ENCODE measurements at regions not wholly inside any gene's neighbourhood (a gene's known extent, or its start where the extent isn't known, plus 50 kb on each side); places are given as distances from the start of the nearest gene placed in this dataset.

DNA sequence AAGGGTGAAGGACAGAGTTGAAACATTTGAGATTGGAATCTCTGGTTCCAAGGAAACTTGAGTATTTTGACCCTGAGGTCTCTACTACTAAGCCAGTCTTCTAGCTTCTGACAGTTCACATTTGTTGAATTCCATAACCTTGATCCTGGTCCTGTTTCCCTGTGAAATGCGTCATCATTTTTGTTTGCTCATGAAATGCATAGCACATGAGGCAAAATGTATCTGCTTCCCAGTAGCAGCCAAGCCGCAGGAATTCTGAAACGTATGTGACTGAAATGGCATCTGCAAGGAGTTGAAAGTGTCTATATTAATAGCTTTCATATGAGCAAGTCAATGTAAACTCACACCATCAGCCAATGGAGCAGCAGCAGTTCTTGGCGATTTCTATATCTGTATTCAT is 307.9 kb downstream of the CSNK1G3 start:
- intact Hi-C loops (cut with DNase I; ENCODE audit: low total_unique reads) = no loop called here
- no peak overlapping the region for H3K27ac ChIP-seq
- H3K4me1 ChIP-seq = no peaks in the 10 kb centered on the region
- H3K36me3 ChIP-seq = no peaks in the 10 kb centered on the region
- no peaks in the 10 kb centered on the region for H3K27me3 ChIP-seq
- no peak overlapping the region for H3K4me3 ChIP-seq
- TF ChIP-seq POLR2A (IDR thresholded peaks at IDR 0.05) = no peak
- TF ChIP-seq, protein P1, sequence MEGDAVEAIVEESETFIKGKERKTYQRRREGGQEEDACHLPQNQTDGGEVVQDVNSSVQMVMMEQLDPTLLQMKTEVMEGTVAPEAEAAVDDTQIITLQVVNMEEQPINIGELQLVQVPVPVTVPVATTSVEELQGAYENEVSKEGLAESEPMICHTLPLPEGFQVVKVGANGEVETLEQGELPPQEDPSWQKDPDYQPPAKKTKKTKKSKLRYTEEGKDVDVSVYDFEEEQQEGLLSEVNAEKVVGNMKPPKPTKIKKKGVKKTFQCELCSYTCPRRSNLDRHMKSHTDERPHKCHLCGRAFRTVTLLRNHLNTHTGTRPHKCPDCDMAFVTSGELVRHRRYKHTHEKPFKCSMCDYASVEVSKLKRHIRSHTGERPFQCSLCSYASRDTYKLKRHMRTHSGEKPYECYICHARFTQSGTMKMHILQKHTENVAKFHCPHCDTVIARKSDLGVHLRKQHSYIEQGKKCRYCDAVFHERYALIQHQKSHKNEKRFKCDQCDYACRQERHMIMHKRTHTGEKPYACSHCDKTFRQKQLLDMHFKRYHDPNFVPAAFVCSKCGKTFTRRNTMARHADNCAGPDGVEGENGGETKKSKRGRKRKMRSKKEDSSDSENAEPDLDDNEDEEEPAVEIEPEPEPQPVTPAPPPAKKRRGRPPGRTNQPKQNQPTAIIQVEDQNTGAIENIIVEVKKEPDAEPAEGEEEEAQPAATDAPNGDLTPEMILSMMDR (IDR thresholded peaks at IDR 0.05) = no peak
- no peak for DNase-seq
- peaks cover 0 to 1% of the 10 kb centered on the region in 2 donors for H3K9me3 ChIP-seq

DNA sequence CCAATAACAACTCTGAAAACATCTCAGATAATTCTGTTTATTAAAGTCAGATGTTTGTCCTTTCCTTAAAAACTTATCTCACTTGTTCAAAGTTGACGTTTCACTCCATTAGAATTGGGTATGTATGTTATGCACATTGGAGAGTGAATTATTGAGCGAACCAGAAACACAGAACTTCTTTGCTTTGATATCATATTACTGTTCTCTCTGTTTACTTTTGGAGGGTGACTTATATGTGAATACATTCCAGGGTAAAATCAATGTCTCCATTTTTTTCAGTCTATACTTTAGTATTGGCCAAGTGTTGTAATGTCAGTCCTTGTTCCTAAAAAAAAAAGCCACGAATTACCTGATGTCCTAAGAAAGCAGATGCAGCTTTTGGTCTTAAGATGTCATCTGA is 307.4 kb downstream of the CSNK1G3 start:
- no peaks in the 10 kb centered on the region for H3K4me1 ChIP-seq
- H3K9me3 ChIP-seq = no peaks in the 10 kb centered on the region
- H3K27ac ChIP-seq = no peak overlapping the region
- no peak for DNase-seq
- no peak overlapping the region for H3K4me3 ChIP-seq
- TF ChIP-seq, protein P1 (IDR thresholded peaks at IDR 0.05) = no peak
- no peak for TF ChIP-seq POLR2A (IDR thresholded peaks at IDR 0.05)
- H3K27me3 ChIP-seq = no peaks in the 10 kb centered on the region
- H3K36me3 ChIP-seq = no peaks in the 10 kb centered on the region
- intact Hi-C loops (cut with DNase I; ENCODE audit: low total_unique reads) = no loop called here

DNA sequence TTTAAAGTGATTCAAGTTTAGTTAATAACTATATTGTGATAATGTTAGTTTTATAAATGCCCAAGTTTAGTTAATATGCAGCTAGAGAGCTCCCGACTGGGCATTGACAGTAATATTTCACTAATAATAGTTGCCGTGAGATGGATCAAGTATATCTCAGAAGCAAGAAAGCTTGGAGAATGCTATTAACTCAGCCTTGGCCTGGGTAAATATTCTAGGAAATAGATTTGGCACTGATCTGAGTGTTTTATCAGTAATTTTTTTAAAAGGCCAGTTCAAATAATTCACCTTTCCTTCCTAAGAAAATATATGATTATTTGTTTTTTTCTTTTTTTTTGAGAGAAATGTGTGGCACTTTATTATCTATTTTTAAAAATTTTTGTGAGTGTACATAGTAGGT is 305.3 kb downstream of the CSNK1G3 start:
- Histone ChIP-seq H3K4me3 (no peak overlapping the region), H3K27ac (no peak overlapping the region), H3K27me3 (no peaks in the 10 kb centered on the region), H3K4me1 (no peaks in the 10 kb centered on the region), H3K9me3 (no peaks in the 10 kb centered on the region), H3K36me3 (no peaks in the 10 kb centered on the region)
- intact Hi-C loops (cut with DNase I; ENCODE audit: low total_unique reads) = no loop called here
- no peak for DNase-seq
- no peak for TF ChIP-seq POLR2A (IDR thresholded peaks at IDR 0.05)
- TF ChIP-seq, protein P1 (IDR thresholded peaks at IDR 0.05) = no peak

DNA sequence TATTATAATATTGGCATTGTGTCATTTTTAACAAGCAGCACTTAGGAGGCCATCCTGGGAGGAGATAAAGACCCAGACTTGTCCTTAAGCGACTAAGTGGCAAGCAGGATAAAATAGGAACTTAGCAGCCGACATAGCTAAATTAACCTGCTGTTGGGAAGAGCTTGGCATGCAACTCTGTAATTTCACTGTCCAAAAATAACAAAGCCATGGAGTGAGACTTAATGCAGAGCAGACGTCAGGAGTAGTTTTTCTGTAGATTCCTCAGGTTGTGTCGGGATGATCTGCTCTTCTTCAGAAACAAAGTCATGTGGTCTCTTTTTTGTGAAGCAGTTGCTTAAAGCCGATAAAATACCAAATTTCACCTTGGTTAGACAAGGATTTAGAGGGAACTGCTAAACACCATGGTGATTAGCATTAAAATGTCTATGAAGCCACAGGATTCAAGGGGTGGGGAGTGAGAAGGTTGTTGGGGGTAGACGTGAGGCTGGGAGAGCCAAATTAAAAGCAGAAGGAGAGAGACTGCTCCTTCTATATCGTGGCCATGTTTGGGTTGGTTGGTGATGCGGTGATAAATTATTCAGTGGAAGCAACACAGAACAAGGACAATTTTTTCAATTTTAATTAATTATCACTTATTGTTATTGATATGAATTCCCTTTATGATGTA is 303.0 kb downstream of the CSNK1G3 start:
- TF ChIP-seq, protein P1 (IDR thresholded peaks at IDR 0.05) = no peak
- TF ChIP-seq POLR2A (IDR thresholded peaks at IDR 0.05) = no peak
- no peak for DNase-seq
- H3K4me3 ChIP-seq = no peak overlapping the region
- H3K27me3 ChIP-seq = no peaks in the 10 kb centered on the region
- no peaks in the 10 kb centered on the region for H3K36me3 ChIP-seq
- intact Hi-C loops (cut with DNase I; ENCODE audit: low total_unique reads) = no loop called here
- no peaks in the 10 kb centered on the region for H3K4me1 ChIP-seq
- H3K27ac ChIP-seq = no peak overlapping the region
- no peaks in the 10 kb centered on the region for H3K9me3 ChIP-seq

DNA sequence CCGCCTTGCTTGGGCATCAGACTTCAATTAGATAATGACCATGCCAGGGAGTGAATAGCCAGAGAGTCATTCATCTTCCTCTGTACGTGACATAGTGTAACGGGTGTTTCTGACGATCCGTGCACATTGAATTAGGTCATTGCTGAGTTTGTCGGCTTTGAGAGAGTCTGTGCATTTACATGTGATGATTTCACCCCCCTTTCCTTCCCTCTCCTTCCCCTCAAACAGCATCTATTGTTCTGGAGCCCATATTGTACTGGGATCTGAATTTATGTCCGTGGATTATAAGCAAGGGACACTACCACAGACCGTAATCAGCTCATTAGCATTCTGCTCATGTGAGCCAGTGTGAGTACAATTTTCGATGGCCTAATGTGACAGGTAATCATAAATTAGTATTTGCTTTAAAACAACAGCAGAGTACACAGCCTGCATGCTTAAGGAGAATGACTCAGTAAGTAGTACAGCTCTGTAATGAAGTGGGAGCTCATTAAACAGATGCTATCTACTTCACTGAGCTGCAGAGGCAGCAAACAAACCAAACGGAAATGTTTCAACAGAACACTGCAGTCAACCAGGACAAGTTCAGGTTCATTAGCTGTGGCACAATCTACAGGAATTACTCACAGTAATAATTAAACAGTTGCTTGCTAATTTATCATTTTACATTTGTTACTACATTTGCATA is 302.1 kb downstream of the CSNK1G3 start:
- no peak overlapping the region for H3K4me3 ChIP-seq
- H3K27me3 ChIP-seq = no peaks in the 10 kb centered on the region
- H3K4me1 ChIP-seq = no peaks in the 10 kb centered on the region
- no peak for DNase-seq
- intact Hi-C loops (cut with DNase I; ENCODE audit: low total_unique reads) = no loop called here
- no peak overlapping the region for H3K27ac ChIP-seq
- no peaks in the 10 kb centered on the region for H3K36me3 ChIP-seq
- H3K9me3 ChIP-seq = no peaks in the 10 kb centered on the region
- TF ChIP-seq POLR2A (IDR thresholded peaks at IDR 0.05) = no peak
- TF ChIP-seq, protein P1 (IDR thresholded peaks at IDR 0.05) = no peak

All from uterus (tissue), 3 donors.